Panc1 (cell line): ENCODE measurements at regions not wholly inside any gene's neighbourhood (a gene's known extent, or its start where the extent isn't known, plus 50 kb on each side); places are given as distances from the start of the nearest gene placed in this dataset.

Experiments
- ATAC-seq: fragments of 200-7000 bp; cut with Tn5 transposase; 2 replicates; pipeline ENCODE4 v1.9.1; 2020; ENCODE audit warnings: mild to moderate bottlenecking, moderate library complexity
- BruUV-seq: library from RNA; stranded (reverse); fragments of 400-500 nt; replicated peaks from 2 replicates; lab custom pipeline; 2021; lab: Mats Ljungman, UMichigan
- CTCF ChIA-PET: fragments of 300-600 bp; sonication (Branson Sonifier 250); formaldehyde crosslinking; loops from one replicate; lab custom pipeline; 2022; ENCODE audit warnings: antibody characterized with exemption; lab: Charles Lee
- POLR2A ChIA-PET: fragments of 300-600 bp; sonication (Branson Sonifier 250); formaldehyde crosslinking; loops from one replicate; lab custom pipeline; 2022; ENCODE audit warnings: antibody characterized with exemption; lab: Charles Lee
- DNase-seq: peaks from one replicate; pipeline ENCODE4 v3.0.0-alpha.2; 2010; ENCODE audit warnings: low read depth, low spot score
- H3K27ac ChIP-seq: 2 replicates; pipeline ENCODE4 v1.5.1; 2011; ENCODE audit warnings: mild to moderate bottlenecking, low read length, inconsistent platforms
- H3K27me3 ChIP-seq: fragments of 200-500 bp; sonication (Bioruptor generic); 2 replicates; pipeline ENCODE4 v1.6.0; 2014; ENCODE audit warnings: low read length, inconsistent platforms; ENCODE audit not compliant: control insufficient read depth, insufficient read depth
- H3K36me3 ChIP-seq: fragments of 200-500 bp; sonication (Bioruptor generic); 2 replicates; pipeline ENCODE4 v1.5.1; 2014; ENCODE audit warnings: inconsistent platforms, mild to moderate bottlenecking, low read length, moderate library complexity; ENCODE audit not compliant: control insufficient read depth, insufficient read depth
- H3K4me1 ChIP-seq: 2 replicates; pipeline ENCODE4 v1.5.1; 2011; ENCODE audit warnings: inconsistent platforms, mild to moderate bottlenecking, low read length, moderate library complexity; ENCODE audit not compliant: control insufficient read depth, insufficient read depth
- H3K4me3 ChIP-seq, 2 experiments: 2 replicates each; pipeline ENCODE4 v1.5.1; 2011 to 2012; ENCODE audit warnings: low read depth in 2 of 2, low read length in 2 of 2, mild to moderate bottlenecking in 2 of 2, inconsistent platforms in 1 of 2, moderate library complexity in 1 of 2
- H3K9me3 ChIP-seq: fragments of 200-500 bp; sonication (Bioruptor generic); 2 replicates; pipeline ENCODE4 v1.5.1; 2014; ENCODE audit warnings: low read depth, mild to moderate bottlenecking, inconsistent platforms, low read length, moderate library complexity; ENCODE audit not compliant: control insufficient read depth, insufficient read depth
- POLR2AphosphoS5 ChIP-seq: IDR thresholded peaks from 2 replicates; pipeline ENCODE4 v1.6.1; 2012; ENCODE audit warnings: mild to moderate bottlenecking, low read depth, low read length, moderate library complexity
- SIN3A ChIP-seq: IDR thresholded peaks from 2 replicates; pipeline ENCODE4 v1.6.1; 2012; ENCODE audit warnings: low read depth, mild to moderate bottlenecking, low read length, moderate library complexity, borderline replicate concordance; ENCODE audit not compliant: insufficient read depth
- TCF7L2 ChIP-seq: IDR thresholded peaks from 2 replicates; pipeline ENCODE4 v1.6.1; 2011; ENCODE audit warnings: mild to moderate bottlenecking, low read depth, low read length, inconsistent platforms
- in situ Hi-C: cut with HindIII; loops from 2 replicates; pipeline ENCODE4 v1.10.0; 2016; ENCODE audit warnings: low sequenced_read_pairs, low pct_unique_long_range_greater_than_20kb
- intact Hi-C: fragments of 100-400 bp; cut with micrococcal nuclease; formaldehyde crosslinking; loops from one replicate; pipeline ENCODE4 v1.10.0; 2022; ENCODE audit not compliant: unreplicated experiment
- TF ChIP-seq, protein P1 (sequence below), 2 experiments: IDR thresholded peaks; 2 replicates each; pipeline ENCODE4 v1.6.1; 2011 to 2012; ENCODE audit warnings: low read depth in 2 of 2, control low read depth in 1 of 2, low read length in 1 of 2, mild to moderate bottlenecking in 1 of 2, moderate library complexity in 1 of 2; ENCODE audit not compliant: insufficient read depth in 1 of 2
- TF ChIP-seq, protein P2 (sequence below): fragments of 450-650 bp; IDR thresholded peaks from 2 replicates; pipeline ENCODE4 v1.5.1; 2017; ENCODE audit warnings: mild to moderate bottlenecking

DNA sequence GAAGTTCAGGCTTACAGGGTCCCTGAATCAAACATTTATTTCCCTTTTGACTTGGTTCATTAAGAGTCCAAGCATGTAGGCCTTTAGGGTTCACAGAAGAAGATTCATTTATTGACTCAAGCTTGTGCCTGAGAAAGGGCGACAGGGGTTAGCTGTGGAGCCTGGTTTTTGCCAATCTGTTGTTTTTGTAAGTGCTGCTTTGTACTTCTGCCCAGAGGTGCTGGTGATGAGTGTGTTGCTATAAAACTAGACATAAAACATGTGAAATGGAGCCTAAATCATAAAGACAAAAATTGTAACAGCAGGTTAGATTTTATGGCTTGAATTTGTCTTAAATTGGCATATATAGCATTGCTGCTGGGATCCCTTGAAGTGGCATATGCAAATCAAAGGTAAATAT, 308.3 kb upstream of the UBE2E2 start:
- POLR2A ChIA-PET, result no interaction called here
- DNase-seq, result no peak
- Histone ChIP-seq H3K4me3 (no peak overlapping the region), H3K27me3 (no peaks in the 10 kb centered on the region; the same call in 1 of the 2 replicates), H3K36me3 (no peaks in the 10 kb centered on the region), H3K27ac (no peak overlapping the region), H3K9me3 (no peaks in the 10 kb centered on the region), H3K4me1 (no peaks in the 10 kb centered on the region)
- intact Hi-C loops, result no loop called here
- in situ Hi-C loops, result no loop called here
- BruUV-seq, result no TSS peak
- TF ChIP-seq, protein P1, sequence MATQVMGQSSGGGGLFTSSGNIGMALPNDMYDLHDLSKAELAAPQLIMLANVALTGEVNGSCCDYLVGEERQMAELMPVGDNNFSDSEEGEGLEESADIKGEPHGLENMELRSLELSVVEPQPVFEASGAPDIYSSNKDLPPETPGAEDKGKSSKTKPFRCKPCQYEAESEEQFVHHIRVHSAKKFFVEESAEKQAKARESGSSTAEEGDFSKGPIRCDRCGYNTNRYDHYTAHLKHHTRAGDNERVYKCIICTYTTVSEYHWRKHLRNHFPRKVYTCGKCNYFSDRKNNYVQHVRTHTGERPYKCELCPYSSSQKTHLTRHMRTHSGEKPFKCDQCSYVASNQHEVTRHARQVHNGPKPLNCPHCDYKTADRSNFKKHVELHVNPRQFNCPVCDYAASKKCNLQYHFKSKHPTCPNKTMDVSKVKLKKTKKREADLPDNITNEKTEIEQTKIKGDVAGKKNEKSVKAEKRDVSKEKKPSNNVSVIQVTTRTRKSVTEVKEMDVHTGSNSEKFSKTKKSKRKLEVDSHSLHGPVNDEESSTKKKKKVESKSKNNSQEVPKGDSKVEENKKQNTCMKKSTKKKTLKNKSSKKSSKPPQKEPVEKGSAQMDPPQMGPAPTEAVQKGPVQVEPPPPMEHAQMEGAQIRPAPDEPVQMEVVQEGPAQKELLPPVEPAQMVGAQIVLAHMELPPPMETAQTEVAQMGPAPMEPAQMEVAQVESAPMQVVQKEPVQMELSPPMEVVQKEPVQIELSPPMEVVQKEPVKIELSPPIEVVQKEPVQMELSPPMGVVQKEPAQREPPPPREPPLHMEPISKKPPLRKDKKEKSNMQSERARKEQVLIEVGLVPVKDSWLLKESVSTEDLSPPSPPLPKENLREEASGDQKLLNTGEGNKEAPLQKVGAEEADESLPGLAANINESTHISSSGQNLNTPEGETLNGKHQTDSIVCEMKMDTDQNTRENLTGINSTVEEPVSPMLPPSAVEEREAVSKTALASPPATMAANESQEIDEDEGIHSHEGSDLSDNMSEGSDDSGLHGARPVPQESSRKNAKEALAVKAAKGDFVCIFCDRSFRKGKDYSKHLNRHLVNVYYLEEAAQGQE (IDR thresholded peaks at IDR 0.05; ENCODE audit: insufficient read depth in 1 of 2, low read depth in 2 of 2, low read length in 1 of 2), result no peak
- TF ChIP-seq POLR2AphosphoS5 (no peak), SIN3A (no peak), TCF7L2 (no peak)
- TF ChIP-seq, protein P2, sequence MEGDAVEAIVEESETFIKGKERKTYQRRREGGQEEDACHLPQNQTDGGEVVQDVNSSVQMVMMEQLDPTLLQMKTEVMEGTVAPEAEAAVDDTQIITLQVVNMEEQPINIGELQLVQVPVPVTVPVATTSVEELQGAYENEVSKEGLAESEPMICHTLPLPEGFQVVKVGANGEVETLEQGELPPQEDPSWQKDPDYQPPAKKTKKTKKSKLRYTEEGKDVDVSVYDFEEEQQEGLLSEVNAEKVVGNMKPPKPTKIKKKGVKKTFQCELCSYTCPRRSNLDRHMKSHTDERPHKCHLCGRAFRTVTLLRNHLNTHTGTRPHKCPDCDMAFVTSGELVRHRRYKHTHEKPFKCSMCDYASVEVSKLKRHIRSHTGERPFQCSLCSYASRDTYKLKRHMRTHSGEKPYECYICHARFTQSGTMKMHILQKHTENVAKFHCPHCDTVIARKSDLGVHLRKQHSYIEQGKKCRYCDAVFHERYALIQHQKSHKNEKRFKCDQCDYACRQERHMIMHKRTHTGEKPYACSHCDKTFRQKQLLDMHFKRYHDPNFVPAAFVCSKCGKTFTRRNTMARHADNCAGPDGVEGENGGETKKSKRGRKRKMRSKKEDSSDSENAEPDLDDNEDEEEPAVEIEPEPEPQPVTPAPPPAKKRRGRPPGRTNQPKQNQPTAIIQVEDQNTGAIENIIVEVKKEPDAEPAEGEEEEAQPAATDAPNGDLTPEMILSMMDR, result no peak
- CTCF ChIA-PET, result no interaction called here
- ATAC-seq, result no peak

DNA sequence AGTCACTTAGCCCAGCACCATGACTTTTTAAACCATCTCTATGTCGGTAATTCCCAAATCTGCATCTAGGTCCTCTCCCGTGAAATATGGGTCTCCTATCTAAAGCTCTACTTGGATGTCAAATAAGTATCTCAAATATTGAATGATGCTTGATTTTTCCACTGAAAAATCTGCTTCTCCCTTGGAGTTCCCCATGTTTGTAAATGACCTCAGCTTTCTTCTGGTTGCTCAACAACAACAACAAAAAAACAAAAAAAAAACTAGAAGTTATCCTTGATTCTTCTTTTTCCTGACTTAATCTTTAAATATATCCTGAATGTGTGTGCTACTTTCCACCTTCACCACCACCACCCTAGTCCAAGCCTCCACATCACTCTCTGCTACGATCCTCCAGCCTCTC, 307.5 kb upstream of the UBE2E2 start:
- Histone ChIP-seq H3K27ac (no peak overlapping the region), H3K9me3 (no peaks in the 10 kb centered on the region), H3K36me3 (no peaks in the 10 kb centered on the region), H3K27me3 (no peaks in the 10 kb centered on the region; the same call in 1 of the 2 replicates), H3K4me1 (no peaks in the 10 kb centered on the region), H3K4me3 (no peak overlapping the region)
- ChIA-PET CTCF (no interaction called here), POLR2A (no interaction called here)
- BruUV-seq, result no TSS peak
- intact Hi-C loops (no loop called here), in situ Hi-C loops (no loop called here)
- no peak for TF ChIP-seq TCF7L2
- TF ChIP-seq POLR2AphosphoS5, result no peak
- TF ChIP-seq, protein P2, result no peak
- TF ChIP-seq SIN3A, result no peak
- TF ChIP-seq, protein P1 (IDR thresholded peaks at IDR 0.05; ENCODE audit: insufficient read depth in 1 of 2, low read depth in 2 of 2, low read length in 1 of 2), result no peak
- ATAC-seq (no peak), DNase-seq (no peak)
